Stimulated activated CD4-positive, alpha-beta T cell treated with anti-CD3 and anti-CD28 coated beads, Interleukin-1b, Interleukin-23, amount 100 ng/mL, for 24 hours (primary cell): ENCODE measurements at regions not wholly inside any gene's neighbourhood (a gene's known extent, or its start where the extent isn't known, plus 50 kb on each side); places are given as distances from the start of the nearest gene placed in this dataset.
A peak's percentile ranks its signal among the peaks of the same experiment; 100 is the strongest.

Experiments
- DNase-seq, 4 experiments: peaks; one replicate each; pipeline ENCODE4 v3.0.0-alpha.2; 2020; ENCODE audit warnings: low read depth in 4 of 4, low spot score in 1 of 4

DNA sequence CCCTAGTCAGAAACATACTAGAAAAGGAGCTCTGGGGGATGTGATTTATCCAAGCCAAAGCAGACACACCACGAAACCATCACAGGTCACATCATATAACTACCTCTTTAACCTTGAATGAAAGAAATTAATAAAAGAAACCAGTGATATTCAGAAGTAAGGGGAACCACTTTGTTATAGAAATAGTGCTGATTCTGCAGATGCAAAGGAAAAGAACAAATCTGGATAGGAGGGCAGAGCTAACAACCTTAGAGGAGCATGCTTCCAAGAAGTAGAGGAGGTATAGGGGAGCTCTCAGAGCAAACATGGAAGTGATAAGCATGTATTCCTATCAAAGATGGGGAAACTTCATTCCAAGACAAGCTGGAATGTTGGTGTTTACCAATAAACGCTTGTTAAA lies 117.0 kb upstream of the MDM1 start:
- DNase-seq, result no peak

DNA sequence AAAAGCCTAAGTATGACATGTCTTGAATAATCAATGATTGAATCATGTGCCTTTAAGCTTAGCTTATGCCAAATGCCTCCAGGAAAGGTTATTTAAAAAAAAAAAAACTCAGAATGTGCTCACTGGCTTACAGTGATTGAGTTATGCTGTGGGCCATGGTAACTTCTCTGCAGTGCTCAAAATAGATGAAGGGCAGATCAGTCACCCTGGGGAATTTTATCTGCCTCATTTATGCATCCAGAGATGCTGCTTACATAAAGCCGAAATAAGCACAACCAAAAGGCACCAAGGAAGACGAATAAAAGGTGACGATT lies 118.7 kb upstream of the MDM1 start:
- peak in 1 of 4 experiments; percentile 17 for DNase-seq

DNA sequence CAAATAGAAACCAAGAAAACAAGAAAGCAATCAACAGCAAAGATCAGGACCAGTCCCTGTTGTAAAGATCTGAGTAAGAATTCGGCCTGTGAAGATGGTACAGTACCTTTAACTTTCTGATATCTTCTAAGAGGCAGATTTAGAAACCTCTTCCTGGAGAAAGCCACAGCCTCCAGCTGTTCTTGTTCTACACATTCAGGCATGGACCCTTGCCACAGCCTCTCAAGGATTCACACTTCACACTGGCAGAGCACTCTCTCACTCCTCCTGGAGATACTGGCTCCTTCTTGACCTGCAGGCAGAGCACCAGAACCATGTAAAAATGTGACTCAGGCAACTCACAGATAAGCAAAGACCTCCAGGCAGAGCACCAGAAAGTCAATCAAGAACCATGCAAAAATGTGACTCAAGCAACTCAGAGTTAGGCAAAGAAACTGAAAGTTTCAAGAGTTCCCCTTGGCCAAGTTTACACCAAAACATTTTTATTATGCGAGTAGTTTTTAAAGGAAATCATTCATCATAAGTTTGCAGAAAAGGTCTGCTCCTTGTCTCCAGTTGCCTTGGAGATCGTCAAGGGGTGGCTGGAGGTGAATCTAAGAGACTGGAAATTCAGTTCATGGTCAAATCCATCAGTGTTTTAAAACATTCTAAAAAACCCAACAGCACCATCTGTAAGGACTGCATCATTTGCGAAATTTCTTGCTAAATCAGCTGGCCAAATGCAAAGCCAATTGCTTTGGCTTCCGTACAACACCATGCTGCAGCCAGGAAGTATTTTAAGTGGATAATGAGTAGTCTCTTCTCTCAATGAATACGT lies 119.3 kb upstream of the MDM1 start:
- peak; percentile 2 to 24 (median 10) for DNase-seq

DNA sequence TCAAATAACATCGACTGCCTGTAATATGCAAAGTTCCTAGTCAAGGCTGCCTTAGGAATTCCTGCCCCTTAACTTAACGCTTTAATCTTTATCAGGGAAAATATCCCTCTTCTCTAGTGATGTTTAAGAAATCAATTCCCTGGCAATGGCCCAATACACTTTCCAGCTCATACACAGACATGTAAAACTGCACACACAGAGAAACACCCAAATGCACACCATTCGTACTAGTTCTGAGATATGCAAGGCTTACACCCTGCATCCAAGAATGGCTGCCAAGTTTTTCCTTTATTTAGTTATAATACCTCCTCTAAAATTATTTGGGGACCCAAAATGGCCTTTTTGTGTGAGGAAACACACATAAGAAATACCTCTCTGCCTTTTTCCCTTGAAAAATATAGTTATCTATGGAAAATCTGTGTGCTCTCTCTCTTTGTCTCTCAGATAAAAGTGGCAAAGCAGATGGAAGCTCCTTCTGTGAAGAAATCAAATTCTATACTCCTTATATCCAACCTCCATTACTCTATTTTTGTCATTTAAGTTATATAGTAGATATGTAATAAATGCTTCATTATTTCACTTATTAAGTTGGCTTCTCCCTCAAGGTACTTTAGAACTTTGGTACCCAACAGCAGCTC lies 120.0 kb upstream of the MDM1 start:
- no peak for DNase-seq

DNA sequence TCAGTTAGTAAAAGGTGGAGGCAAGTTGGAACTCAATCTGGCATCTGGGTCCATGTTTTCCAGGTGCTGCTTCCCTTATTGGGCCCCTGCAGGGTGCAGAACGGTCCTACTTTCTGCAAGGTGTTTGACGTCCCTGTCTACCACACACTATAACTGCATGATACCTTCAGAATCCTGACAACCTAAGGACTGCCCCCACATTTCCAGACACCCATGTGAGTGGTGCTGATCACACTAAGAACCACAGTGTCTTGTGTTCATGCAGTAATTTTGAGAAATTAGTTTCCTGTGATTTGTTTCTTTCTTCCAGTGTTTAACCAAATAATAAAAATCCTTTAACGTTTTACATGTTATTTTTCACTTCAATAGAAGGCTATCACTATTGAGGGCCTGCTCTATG lies 121.1 kb upstream of the MDM1 start:
- DNase-seq, result no peak

DNA sequence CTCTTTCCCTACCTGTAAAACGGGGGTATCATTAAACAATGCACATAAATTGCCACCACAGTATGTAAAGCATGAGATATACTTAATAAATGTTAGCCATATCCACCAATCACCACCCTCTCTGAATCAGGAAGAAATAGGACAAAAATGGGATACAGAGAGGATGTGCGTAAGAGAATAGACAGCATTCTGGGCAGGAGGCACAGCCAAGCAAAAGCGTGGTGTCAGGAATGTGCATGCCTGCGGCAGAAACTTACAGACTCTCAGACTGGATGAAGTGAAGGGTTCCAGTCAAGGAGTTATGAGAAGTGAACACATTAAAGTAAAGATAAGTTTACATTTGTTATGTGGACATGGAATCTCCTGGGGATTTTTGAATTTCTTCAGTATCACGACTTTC lies 121.7 kb upstream of the MDM1 start:
- no peak for DNase-seq

DNA sequence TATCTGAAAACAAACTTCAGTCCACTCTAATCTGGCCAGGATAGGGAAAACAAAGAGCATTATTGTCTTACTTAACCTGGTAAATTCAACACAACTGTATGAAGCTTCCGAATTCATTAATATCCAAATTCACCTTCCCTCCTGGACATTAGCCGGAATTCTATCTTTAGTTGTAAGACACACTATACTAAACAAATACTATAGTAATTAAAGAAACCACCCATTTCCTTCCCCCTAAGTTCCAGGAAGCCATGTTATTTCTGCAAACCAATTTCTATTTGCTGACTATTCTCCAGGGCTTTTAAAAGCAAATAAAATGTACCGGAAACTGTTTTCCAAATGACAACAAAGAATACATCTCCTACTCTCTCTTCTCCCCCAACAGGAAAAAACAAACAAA lies 122.7 kb upstream of the MDM1 start:
- DNase-seq, result no peak

DNA sequence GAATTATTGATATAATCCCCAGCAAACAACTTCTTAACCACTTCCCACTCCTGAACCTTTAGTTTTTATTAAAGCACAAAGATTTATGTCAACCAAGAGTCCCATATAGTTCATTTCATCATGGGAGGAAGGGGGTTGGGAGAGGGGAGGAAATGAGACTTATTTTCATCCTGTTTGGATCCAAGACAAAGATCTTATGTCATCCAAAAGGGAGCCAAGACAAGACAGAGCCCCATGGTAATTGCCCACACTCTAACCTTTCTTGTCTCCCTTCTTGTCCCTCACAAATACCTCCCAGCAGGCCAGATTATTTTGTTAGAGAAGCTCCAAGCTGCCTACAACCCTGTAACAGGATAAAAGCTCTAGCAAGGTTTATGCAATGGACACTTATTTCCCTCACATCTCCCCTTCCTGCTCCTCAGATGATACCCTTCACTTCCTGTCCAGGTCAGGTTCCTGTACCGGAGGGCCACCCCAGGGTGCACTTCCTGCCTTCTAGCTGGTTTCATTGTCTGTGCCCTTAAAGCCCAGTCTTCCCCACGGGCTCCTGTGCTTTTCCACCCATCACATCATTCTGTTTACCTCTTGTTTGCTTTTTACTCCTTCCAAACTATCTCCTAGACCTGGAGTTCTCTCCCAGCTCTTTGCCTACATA lies 123.7 kb upstream of the MDM1 start:
- no peak for DNase-seq

DNA sequence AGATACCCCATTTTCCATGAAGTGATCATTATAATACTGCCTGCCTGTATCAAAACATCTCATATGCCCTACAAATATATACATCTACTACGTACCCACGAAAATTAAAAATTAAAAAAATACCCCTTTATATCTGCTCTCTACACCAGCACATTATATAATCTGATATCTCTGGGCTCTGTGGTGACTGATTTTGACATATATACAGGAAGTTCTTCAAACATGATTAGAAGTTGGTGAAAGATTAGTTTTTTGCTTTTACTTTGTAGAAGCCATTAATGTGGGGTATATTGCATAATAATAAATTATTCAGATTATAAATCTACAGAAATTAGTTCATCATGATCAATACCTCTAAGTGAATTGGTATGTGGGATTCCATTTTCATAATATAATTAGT lies 126.7 kb upstream of the MDM1 start:
- no peak for DNase-seq

DNA sequence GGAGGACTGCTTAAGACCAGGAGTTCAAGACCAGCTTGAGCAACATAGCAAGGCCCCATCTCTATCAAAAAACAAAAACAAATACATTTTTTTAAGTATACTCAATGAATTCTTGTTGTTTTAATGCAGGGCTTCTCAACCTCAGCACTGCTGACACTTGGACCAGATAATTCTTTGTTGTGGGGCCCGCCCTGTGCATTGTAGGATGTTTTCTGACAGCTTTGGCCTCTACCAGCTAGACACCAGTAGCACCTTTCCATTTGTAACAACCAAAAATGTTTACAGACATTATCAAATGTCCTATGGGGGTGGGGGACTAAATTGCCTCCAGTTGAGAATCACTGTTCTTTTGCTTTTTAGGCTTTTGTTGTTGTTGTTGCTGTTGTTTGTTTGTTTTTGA lies 128.1 kb upstream of the MDM1 start:
- DNase-seq, result no peak

DNA sequence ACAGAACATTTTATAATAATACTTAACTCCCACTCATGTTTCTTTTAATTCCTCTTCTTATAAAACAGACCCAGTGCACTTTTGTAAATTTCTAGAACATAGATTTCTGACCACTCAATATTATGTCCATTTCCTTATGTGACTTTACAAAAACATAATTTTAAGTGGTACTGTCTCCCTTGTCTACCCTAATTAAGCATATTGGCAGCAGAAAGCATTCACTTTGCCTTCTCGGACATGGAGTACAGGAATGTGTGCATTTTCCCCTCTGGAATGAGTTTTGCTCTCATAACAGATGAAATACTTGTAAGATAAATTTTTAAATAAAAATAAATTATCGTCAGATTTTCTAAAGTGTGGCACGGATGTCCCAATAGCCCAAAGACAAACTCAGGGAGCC lies 129.5 kb upstream of the MDM1 start:
- DNase-seq, result no peak

DNA sequence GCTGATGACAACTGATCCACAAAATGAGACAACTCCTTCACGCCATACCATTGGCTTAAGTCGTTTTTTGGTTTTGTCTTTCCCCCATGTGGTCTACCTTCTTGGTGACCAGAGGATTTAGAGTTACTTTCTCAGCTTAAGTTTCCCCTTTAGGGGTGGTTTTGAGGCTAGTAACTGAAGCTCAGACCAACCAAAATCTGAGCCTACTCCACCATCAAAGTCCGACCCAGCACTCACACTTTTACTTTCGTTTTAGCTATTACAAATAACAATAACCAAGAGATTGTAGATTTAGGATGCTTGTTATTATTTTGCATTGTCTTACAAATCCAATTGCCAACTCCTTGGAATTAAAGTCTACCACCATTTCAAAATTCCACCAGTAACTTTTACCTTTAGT lies 130.6 kb upstream of the MDM1 start:
- DNase-seq, result no peak

DNA sequence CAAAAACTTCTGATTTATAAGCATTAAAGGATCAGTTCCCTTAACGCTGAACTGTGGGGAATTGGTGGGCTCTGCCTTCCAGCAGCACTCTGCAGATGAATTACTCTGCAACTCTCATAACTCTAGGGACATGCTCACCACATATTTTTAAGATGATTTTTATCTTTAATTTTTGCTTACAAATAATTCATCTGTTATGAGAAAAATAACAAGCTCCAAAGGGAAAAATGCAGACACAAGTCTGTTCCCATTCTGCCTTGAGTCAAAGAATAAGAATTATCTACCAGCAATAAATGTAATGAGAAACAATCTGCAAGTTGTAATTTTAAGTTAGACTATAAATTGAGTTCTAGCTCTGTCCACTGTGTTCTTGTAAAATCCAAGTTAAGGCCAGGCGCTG lies 133.1 kb upstream of the MDM1 start:
- DNase-seq, result no peak

DNA sequence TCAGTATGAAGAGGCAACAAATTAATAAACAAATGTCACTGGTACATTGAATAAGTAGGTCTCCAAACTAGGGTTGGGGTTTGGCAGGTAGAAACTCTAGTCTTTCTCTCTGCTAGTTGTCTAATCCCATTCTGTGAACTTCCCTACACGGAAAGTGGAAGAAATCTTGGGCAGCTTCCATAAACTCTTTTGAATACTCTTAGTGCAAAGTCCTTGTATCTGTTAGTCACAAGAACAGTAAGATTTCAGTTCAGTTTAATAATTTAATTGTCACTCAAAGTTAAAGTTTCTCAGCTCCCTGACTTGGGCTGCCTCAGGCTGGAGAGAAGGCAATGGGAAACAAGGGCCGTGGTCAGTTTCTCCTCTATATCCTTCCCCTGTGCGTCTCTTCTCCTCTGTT lies 135.4 kb upstream of the MDM1 start:
- no peak for DNase-seq

DNA sequence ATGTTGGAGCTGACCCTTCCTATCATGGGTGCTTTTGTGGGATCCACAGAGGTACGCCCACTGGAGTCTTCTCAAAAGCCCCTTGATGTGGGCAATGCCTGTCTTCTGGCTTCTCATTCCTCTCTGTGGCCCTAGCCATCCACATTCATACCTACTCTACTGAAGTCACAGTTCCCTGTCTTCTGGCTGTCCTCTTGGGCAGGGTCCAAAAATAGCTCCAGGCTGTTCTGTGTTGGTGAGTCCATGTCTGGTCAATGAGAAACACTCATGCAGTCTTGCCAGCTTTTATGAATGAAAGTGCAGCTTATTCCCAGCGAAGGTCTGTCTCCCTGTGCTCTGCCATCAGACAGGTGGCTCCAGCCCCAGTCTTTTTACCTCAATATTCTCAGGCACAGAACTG lies 135.9 kb upstream of the MDM1 start:
- DNase-seq, result no peak

DNA sequence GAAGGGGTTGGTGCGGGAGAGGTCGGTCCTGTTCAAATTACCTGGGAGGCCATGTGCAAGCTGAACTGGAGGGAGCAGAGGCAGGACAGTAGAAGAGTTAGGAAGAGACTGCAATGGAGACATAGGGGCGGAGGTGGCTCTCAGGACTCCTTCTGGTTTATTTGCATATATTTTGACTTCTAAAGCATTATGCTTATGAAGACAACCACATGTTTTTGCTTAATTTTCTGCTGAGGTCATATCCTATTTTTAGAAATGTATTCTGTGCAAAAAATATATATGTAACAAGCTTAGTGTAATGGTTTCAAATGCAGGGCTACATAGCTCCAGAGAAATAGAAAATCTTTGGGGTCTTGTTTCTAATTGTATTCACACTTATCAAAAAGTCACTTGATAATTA lies 137.0 kb upstream of the MDM1 start:
- DNase-seq, result no peak

DNA sequence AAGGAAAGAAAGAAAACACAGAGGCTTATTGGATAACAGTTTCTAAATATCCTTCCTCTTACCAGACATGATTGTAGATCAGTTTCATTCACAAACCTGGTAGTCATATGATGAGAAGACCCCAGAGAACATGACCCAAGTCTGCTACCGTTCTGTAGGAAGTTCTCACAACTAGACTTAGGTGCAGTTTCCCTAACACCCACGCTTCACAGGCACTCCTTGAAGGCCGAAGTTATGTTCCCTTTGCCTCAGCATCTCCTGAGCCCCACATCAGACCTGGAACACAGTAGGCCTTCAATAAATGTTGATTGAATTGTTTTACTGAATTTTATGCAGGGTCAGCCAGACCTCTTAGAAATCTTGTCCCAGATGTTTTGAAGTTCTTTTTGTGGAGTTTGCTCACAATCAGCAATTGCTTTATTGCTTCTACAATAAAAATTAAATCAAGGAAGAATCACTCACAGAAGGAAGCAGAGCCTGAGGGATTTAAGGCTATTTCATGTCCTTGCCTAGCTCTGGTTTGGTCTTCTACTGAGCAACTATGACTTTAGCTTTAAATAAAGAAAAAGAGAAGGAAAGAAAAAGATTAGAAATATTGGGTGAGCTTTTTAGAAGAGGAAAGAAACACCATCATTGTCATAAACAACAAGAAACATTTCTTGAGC lies 138.6 kb upstream of the MDM1 start:
- DNase-seq, result no peak

DNA sequence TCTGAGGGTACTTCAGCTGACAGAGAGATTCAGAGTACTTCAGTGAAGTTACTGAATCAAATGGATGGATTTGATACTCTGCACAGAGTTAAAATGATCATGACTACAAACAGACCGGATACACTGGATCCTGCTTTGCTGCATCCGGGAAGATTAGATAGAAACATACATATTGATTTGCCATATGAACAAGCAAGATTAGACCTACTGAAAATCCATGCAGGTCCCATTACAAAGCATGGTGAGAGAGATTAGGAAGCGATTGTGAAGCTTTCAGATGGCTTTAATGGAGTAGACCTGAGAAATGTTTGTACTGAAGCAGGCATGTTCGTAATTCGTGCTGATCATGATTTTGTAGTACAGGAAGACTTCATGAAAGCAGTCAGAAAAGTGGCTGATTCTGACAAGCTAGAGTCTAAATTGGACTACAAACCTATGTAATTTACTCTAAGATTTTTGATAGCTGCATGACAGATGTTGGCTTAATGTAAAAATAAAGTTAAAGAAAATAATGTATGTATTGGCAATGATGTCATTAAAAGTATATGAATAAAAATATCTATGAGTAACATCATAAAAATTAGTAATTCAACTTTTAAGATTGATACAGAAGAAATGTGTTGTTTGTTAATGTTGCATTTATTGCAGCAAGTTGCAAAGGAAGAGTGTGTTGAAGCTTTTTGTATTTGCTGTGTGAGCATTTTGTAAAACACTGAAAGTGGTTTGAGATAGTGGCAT lies 136.1 kb upstream of the RAP1B start:
- no peak for DNase-seq

DNA sequence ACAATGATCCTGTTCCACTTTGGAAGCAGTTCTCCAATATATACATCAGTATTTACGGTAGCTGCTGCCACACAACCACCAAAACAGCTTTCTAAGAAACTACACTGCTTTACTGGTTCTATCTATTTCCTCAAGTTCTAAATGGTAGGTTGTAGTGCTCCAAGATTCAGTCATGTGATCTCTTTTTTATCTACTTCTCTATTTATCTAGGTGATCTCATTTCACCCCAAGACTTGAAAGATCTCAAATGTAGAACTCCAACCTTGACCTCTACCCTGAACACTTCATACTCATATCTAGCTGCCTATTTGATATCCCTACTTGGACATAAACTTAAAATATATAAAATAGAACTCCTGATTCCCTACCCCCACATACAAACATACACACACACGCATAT lies 133.9 kb upstream of the RAP1B start:
- no peak for DNase-seq

DNA sequence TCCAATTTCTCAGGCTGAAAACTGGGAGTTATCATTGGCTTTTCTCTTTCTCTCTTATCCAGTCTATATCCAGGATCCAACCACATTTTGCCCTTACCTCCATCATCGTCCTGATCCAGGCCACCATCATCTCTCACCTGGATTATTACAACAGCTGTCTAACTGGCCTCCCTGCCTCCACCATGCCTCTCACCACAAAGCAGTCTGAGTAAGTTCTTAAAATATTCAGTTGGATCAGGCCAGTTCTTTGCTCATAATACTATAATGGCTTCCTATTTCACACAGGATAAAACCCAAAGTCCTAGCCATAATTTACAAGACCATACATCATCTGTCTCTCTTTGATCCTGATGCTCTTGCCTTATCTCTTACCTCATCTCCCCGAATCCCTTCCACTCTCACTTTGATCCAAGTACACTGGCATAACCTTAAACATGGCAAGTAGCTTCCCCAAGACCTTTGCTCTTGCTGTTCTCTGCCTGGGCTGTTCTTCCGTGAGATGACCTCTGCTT lies 133.4 kb upstream of the RAP1B start:
- DNase-seq, result no peak

DNA sequence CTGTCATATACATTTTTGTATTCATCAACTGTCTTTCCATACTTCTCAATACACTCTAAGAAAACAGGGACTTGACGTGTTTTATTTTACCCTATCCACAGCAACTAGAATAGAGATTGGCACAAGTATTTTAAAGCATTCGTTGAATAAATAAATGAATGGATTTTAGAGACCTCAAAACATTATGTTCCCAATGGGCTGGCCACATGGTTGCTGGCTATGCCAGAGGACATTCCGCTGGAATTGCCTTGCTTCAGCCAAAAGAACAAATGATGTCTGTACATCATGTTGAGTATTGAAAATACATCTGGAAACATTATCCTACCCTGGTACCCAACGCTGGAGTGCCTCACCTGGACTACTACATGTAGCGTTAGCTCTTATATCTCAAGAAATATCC lies 132.8 kb upstream of the RAP1B start:
- DNase-seq, result no peak
